ENCODE measurements at regions not wholly inside any gene's neighbourhood (a gene's known extent, or its start where the extent isn't known, plus 50 kb on each side); places are given as distances from the start of the nearest gene placed in this dataset.

DNA sequence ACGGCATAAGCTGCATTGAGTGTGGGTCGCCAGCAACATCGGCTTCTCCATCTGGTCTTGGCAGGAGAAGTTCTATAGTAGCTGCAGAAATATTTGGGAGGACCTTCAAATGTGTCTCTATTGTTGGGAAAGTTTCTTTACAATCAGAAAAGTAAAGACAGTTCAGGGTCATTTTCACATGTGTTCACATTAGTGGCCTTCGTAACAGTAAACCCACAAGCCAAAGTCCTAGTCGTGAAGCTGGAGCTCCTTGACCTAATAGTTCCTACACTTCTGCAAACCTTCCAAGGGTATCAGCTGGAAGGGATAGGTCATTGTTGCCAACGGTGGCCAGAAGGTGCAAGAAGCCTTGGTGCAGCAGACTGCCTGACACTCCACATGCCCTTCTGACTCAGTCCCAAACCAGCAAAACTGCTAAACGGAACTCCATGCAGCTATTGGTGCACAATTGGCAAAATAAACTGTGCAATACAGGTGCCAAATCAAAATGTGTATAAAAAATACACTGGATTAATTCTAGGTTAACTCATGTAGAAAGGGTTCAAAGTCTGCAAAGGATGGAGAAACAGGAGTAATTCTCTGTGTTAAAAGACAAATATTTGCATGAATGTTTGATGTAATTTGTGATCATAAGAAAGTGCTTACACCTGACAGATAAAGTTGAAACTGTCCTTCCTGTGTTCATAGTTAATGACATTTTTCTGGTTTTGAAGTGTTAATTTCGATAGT lies 102.8 kb upstream of the EGFR start:
- Histone ChIP-seq H3K79me2 (ENCODE audit: low read length) (no peaks in the 10 kb centered on the region), H3K4me2 (ENCODE audit: low read length) (no peak overlapping the region), H3K9me3 (ENCODE audit: insufficient read depth, low read length) (no peaks in the 10 kb centered on the region), H3K9ac (ENCODE audit: low read length) (no peak overlapping the region), H4K20me1 (ENCODE audit: insufficient read depth, low read length) (no peaks in the 10 kb centered on the region), H3K27me3 (ENCODE audit: low read depth, low read length) (no peaks in the 10 kb centered on the region), H3K27ac (ENCODE audit: low read length) (no peak overlapping the region), H3K4me3 (ENCODE audit: low read length) (no peak overlapping the region), H3K4me1 (ENCODE audit: low read length) (peaks cover 6% of the 10 kb centered on the region), H3K36me3 (replicated peaks; ENCODE audit: low read depth, low read length) (no peaks in the 10 kb centered on the region), H2AFZ (ENCODE audit: low read depth, low read length) (no peak overlapping the region)
- TF ChIP-seq, protein P1, sequence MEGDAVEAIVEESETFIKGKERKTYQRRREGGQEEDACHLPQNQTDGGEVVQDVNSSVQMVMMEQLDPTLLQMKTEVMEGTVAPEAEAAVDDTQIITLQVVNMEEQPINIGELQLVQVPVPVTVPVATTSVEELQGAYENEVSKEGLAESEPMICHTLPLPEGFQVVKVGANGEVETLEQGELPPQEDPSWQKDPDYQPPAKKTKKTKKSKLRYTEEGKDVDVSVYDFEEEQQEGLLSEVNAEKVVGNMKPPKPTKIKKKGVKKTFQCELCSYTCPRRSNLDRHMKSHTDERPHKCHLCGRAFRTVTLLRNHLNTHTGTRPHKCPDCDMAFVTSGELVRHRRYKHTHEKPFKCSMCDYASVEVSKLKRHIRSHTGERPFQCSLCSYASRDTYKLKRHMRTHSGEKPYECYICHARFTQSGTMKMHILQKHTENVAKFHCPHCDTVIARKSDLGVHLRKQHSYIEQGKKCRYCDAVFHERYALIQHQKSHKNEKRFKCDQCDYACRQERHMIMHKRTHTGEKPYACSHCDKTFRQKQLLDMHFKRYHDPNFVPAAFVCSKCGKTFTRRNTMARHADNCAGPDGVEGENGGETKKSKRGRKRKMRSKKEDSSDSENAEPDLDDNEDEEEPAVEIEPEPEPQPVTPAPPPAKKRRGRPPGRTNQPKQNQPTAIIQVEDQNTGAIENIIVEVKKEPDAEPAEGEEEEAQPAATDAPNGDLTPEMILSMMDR (IDR thresholded peaks at IDR 0.05; ENCODE audit: low read depth, low read length): no peak
- no peak for TF ChIP-seq EZH2phosphoT487 (IDR thresholded peaks at IDR 0.05; ENCODE audit: low read depth)

DNA sequence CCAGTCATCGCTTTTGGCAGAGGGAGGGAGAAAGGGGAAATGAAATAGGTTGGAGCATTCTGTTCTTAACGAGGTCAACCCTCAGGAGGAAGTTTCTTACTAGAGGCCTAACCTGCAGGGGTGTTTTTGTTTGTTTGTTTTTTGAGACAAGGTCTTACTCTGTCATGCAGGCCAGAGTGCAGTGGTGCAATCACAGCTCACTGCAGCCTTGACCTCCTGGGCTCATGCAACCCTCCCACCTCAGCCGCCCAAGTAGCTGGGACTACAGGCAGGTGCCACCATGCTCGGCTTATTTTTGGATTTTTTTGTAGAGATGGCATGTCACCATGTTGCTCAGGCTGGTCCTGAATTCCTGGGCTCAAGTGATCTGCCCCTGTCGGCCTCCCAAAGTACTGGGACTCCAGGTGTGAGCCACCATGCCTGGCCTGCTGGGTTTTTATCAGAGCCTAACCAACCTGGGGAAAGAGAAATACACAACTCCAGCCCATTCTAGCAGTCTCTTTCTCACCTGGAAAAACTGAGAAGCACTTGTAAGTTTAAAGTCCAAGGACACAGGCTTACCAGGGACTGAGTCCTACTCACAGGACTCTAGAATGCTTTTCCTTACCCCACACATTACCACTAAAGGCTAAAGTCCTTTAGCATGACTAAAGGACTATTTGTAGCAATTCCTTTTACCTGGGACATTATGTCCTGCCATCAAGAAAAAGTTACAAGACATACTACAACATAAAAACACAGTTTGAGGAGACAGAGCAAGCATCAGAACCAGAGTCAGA lies 101.0 kb upstream of the EGFR start:
- peaks cover 6% of the 10 kb centered on the region for H3K4me1 ChIP-seq (ENCODE audit: low read length)
- no peak overlapping the region for H3K27ac ChIP-seq (ENCODE audit: low read length)
- TF ChIP-seq, protein P1 (IDR thresholded peaks at IDR 0.05; ENCODE audit: low read depth, low read length): no peak
- TF ChIP-seq EZH2phosphoT487 (IDR thresholded peaks at IDR 0.05; ENCODE audit: low read depth): no peak
- H3K36me3 ChIP-seq (replicated peaks; ENCODE audit: low read depth, low read length): no peaks in the 10 kb centered on the region
- no peak overlapping the region for H3K9ac ChIP-seq (ENCODE audit: low read length)
- H3K79me2 ChIP-seq (ENCODE audit: low read length): no peaks in the 10 kb centered on the region
- no peaks in the 10 kb centered on the region for H3K27me3 ChIP-seq (ENCODE audit: low read depth, low read length)
- H3K4me2 ChIP-seq (ENCODE audit: low read length): no peak overlapping the region
- H3K9me3 ChIP-seq (ENCODE audit: insufficient read depth, low read length): no peaks in the 10 kb centered on the region
- H2AFZ ChIP-seq (ENCODE audit: low read depth, low read length): no peak overlapping the region
- H4K20me1 ChIP-seq (ENCODE audit: insufficient read depth, low read length): no peaks in the 10 kb centered on the region
- H3K4me3 ChIP-seq (ENCODE audit: low read length): no peak overlapping the region

DNA sequence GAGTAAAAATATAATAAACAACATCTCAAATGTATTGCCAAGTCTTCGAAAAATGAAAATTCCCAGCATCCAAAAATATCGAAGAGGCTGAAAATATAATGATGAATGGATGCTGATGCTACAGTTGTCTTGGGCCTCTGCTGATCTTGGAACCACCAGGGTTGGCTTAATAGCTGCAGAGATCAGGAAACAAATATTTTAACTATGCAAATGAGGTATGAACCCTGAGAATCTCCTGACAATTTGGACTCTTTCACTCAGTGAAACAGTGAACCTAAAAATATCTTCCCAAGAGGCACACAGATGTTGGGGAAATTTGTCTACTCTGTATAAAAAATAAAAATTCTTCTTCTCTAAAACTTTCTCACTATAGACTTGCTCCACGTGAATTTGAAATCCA lies 97.7 kb upstream of the EGFR start:
- no peaks in the 10 kb centered on the region for H3K79me2 ChIP-seq (ENCODE audit: low read length)
- peaks cover 6% of the 10 kb centered on the region for H3K4me1 ChIP-seq (ENCODE audit: low read length)
- H3K9me3 ChIP-seq (ENCODE audit: insufficient read depth, low read length): no peaks in the 10 kb centered on the region
- no peaks in the 10 kb centered on the region for H3K36me3 ChIP-seq (replicated peaks; ENCODE audit: low read depth, low read length)
- H3K27me3 ChIP-seq (ENCODE audit: low read depth, low read length): no peaks in the 10 kb centered on the region
- TF ChIP-seq, protein P1 (IDR thresholded peaks at IDR 0.05; ENCODE audit: low read depth, low read length): no peak
- no peak for TF ChIP-seq EZH2phosphoT487 (IDR thresholded peaks at IDR 0.05; ENCODE audit: low read depth)
- H3K27ac ChIP-seq (ENCODE audit: low read length): no peak overlapping the region
- H4K20me1 ChIP-seq (ENCODE audit: insufficient read depth, low read length): no peaks in the 10 kb centered on the region
- H2AFZ ChIP-seq (ENCODE audit: low read depth, low read length): no peak overlapping the region
- no peak overlapping the region for H3K4me3 ChIP-seq (ENCODE audit: low read length)
- no peak overlapping the region for H3K4me2 ChIP-seq (ENCODE audit: low read length)
- no peak overlapping the region for H3K9ac ChIP-seq (ENCODE audit: low read length)

DNA sequence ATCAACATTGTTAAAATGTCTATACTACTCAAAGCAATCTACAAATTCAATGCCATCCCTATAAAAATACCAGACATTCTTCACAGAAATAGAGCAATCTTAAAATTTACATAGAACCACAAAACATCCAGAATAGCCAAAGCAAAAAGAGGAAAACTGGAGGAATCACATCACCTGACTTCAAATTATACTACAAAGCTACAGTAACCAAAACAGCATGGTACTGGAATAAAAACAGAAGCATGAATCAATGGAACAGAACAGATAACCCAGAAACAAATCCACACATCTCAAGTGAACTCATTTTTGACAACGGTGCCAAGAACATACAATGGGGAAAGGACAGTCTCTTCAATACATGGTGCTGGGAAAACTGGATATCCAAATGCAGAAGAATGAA lies 87.3 kb upstream of the EGFR start:
- TF ChIP-seq EZH2phosphoT487 (IDR thresholded peaks at IDR 0.05; ENCODE audit: low read depth): no peak
- TF ChIP-seq, protein P1 (IDR thresholded peaks at IDR 0.05; ENCODE audit: low read depth, low read length): no peak
- no peaks in the 10 kb centered on the region for H3K4me1 ChIP-seq (ENCODE audit: low read length)
- H3K4me3 ChIP-seq (ENCODE audit: low read length): no peak overlapping the region
- no peak overlapping the region for H3K4me2 ChIP-seq (ENCODE audit: low read length)
- no peaks in the 10 kb centered on the region for H3K9me3 ChIP-seq (ENCODE audit: insufficient read depth, low read length)
- H4K20me1 ChIP-seq (ENCODE audit: insufficient read depth, low read length): no peaks in the 10 kb centered on the region
- no peak overlapping the region for H3K9ac ChIP-seq (ENCODE audit: low read length)
- H3K36me3 ChIP-seq (replicated peaks; ENCODE audit: low read depth, low read length): no peaks in the 10 kb centered on the region
- H3K27ac ChIP-seq (ENCODE audit: low read length): no peak overlapping the region
- H3K27me3 ChIP-seq (ENCODE audit: low read depth, low read length): peaks cover 15% of the 10 kb centered on the region
- no peaks in the 10 kb centered on the region for H3K79me2 ChIP-seq (ENCODE audit: low read length)
- no peak overlapping the region for H2AFZ ChIP-seq (ENCODE audit: low read depth, low read length)
